ENCODE measurements at regions not wholly inside any gene's neighbourhood (a gene's known extent, or its start where the extent isn't known, plus 50 kb on each side); places are given as distances from the start of the nearest gene placed in this dataset.

DNA sequence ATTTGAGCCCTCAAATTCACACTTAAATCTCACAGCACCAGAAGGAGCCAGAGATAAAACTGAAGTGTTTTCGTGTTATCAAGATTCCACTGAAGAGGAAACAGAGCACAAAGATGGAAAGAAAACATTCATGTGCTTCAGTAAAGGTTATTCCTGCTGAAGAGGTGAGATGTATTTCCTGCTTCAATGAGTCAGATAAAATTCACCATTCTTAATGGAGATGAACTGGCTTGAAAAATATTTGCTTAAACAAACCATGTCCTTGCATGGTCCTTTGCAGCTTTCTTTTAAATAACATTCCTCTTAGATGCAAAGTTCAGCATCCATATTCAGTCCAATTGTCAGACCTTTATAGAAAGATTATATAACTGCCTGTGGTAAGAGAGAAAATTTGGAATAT, 294.2 kb downstream of the IPMK start:
- Mint-ChIP-seq H3K4me3 (no peak overlapping the region), H3K9me3 (no peaks in the 10 kb centered on the region), H3K27ac (no peak overlapping the region), H3K27me3 (ENCODE audit: low read depth) (no peaks in the 10 kb centered on the region), H3K36me3 (ENCODE audit: low read depth) (no peaks in the 10 kb centered on the region), H3K4me1 (ENCODE audit: low read depth) (peaks cover 2% of the 10 kb centered on the region)

DNA sequence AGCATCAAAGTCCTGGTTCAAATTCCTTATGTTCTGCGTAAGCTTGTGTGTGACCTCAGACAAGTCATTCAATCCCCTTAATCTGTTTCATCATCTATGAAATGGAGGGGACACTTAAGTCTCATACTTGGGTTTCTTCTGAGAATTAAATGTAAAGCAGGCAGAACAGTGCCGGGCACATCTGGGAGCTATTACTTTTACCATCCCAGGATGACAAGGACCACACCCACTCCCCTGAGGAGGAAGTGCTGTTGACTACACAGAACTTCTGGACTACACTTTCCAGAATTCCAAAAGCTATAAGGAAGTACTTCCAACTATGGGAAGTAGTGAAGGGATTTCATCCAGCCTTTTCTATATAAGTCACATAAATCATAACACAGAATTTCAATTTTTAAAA, 294.9 kb downstream of the IPMK start:
- Mint-ChIP-seq H3K36me3 (ENCODE audit: low read depth) (no peaks in the 10 kb centered on the region), H3K27me3 (ENCODE audit: low read depth) (no peaks in the 10 kb centered on the region), H3K9me3 (no peaks in the 10 kb centered on the region), H3K4me3 (no peak overlapping the region), H3K4me1 (ENCODE audit: low read depth) (peaks cover 2% of the 10 kb centered on the region), H3K27ac (no peak overlapping the region)

DNA sequence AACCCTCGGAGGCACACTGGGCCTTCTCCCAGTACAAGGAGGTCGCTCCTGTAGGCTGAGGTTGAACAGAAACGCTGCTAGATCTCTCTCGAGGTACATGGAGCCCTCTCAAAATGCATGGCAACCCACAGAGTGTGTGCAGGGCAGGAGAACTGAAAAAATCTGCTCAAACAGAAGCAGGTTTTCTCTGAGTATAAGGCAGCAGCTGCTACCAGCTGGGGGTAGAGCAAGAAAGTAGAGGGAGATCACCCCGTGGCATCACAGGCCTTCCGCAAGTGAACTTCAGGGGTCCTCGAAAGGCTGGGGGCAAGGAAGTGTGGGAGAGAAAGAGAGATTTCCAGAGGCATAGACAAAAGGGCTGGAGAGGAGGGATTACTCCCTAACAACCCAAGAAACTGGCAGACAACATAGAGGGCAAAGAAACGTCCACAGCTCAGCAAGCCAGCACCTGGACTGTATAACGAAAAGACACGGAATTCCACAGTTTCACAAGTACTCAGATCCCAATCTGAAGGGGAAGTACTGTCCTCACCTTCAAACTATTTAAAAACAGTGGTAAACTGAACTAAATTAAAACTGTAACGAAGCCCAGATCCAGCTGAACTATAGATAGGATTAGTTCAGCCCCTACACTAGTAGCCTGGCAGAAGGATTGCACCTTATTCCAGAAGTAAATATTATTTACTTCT, 299.2 kb downstream of the IPMK start:
- peaks cover 2% of the 10 kb centered on the region for H3K4me1 Mint-ChIP-seq (ENCODE audit: low read depth)
- H3K36me3 Mint-ChIP-seq (ENCODE audit: low read depth): no peaks in the 10 kb centered on the region
- no peak overlapping the region for H3K4me3 Mint-ChIP-seq
- H3K27me3 Mint-ChIP-seq (ENCODE audit: low read depth): no peaks in the 10 kb centered on the region
- no peak overlapping the region for H3K27ac Mint-ChIP-seq
- H3K9me3 Mint-ChIP-seq: no peaks in the 10 kb centered on the region

DNA sequence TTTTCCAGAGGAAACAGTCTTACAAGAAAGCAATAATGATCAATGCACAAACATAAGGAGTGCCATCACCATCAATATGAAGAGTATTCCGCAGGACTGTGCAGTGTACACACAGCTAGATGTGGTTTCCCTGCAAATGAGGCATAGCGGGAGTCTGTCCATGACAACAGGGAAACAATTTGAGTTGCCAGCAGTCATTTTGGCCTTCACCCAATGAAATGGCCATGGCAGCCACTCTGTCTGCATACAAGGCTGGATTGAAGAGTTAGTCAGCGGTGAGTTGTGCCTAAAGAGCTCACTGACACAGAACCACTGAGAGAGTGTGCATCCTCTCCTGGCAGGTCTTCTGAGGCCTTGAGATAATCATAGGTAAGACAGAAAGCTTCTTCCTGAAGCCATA, 303.3 kb downstream of the IPMK start:
- H3K9me3 Mint-ChIP-seq: no peaks in the 10 kb centered on the region
- H3K4me3 Mint-ChIP-seq: no peak overlapping the region
- H3K36me3 Mint-ChIP-seq (ENCODE audit: low read depth): no peaks in the 10 kb centered on the region
- H3K27me3 Mint-ChIP-seq (ENCODE audit: low read depth): no peaks in the 10 kb centered on the region
- H3K4me1 Mint-ChIP-seq (ENCODE audit: low read depth): no peaks in the 10 kb centered on the region
- no peak overlapping the region for H3K27ac Mint-ChIP-seq

DNA sequence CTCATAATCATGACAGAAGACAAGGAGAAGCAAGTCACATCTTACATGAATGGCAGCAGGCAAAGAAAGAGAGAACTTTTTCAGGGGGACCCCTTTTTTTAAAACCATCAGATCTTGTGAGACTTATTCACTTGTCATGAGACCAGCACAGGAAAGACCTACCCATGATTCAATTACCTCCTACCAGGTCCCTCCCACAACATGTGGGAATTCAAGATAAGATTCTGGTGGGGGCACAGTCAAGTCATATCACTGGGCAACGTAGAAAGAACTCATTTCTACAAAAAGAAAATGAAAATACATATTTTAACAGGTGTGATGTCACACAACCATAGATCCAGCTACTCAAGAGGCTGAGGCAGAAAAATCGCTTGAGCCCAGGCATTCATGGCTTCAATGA, 304.1 kb downstream of the IPMK start:
- H3K27me3 Mint-ChIP-seq (ENCODE audit: low read depth): no peaks in the 10 kb centered on the region
- H3K9me3 Mint-ChIP-seq: no peaks in the 10 kb centered on the region
- H3K4me1 Mint-ChIP-seq (ENCODE audit: low read depth): no peaks in the 10 kb centered on the region
- H3K36me3 Mint-ChIP-seq (ENCODE audit: low read depth): no peaks in the 10 kb centered on the region
- H3K27ac Mint-ChIP-seq: no peak overlapping the region
- H3K4me3 Mint-ChIP-seq: no peak overlapping the region

DNA sequence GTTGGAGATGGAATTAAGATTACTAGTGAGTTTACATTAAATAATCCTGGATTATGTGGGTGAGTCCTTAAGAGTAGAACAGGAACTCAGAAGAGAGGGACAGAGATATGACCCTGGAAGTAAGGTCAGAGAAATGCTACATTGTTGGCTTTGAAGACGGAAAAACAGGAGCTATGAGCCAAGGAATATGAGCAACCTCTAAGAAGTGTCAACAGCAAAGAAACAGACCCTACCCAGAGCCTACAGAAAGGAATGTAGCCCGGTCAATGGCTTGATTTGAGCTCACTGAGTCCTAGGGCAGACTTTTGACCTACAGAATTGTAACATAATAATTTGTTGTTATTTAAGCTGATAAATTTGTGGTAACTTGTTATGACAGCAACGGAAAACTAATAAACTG, 304.9 kb downstream of the IPMK start:
- Mint-ChIP-seq H3K27ac (no peak overlapping the region), H3K27me3 (ENCODE audit: low read depth) (no peaks in the 10 kb centered on the region), H3K4me1 (ENCODE audit: low read depth) (no peaks in the 10 kb centered on the region), H3K4me3 (no peak overlapping the region), H3K9me3 (no peaks in the 10 kb centered on the region), H3K36me3 (ENCODE audit: low read depth) (no peaks in the 10 kb centered on the region)

DNA sequence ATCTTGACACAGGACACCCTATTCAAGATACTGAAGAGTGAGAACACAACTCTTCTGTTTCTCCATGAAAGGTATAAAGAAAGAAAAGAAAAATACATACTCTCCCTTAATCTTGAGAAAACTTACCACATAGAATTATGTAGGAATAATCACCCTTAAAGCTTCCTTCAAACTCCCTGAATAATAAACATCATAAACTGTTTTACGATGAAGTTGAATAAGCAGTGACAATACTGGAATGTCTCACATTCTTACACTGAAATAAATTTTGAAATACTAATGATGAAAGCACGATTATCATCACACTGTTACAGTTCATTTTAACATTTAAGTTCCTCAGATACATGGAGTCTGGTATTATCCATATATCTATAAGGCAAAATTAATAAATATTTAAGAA, 306.2 kb downstream of the IPMK start:
- no peaks in the 10 kb centered on the region for H3K36me3 Mint-ChIP-seq (ENCODE audit: low read depth)
- H3K4me3 Mint-ChIP-seq: no peak overlapping the region
- no peaks in the 10 kb centered on the region for H3K4me1 Mint-ChIP-seq (ENCODE audit: low read depth)
- H3K27ac Mint-ChIP-seq: no peak overlapping the region
- H3K27me3 Mint-ChIP-seq (ENCODE audit: low read depth): no peaks in the 10 kb centered on the region
- H3K9me3 Mint-ChIP-seq: no peaks in the 10 kb centered on the region

DNA sequence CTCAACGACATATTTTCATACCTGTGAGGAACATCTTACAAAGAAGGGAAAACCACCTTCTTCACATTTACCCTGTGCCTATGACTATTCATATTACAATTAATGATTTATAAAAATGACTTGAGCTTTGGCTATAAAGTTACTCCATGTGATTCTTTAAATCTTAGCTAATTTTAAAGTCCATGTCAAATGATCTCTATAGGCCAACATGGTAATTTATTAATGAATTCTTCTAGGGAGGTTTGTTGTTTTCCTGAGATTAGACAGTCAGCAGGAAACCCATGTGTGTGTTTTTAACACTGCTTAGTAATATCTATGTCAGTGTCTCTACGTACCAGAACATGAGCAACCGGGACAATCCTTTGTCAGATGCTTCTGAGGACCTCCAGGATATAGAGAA, 307.3 kb downstream of the IPMK start:
- no peak overlapping the region for H3K4me3 Mint-ChIP-seq
- H3K27ac Mint-ChIP-seq: no peak overlapping the region
- H3K27me3 Mint-ChIP-seq (ENCODE audit: low read depth): no peaks in the 10 kb centered on the region
- H3K4me1 Mint-ChIP-seq (ENCODE audit: low read depth): no peaks in the 10 kb centered on the region
- no peaks in the 10 kb centered on the region for H3K9me3 Mint-ChIP-seq
- H3K36me3 Mint-ChIP-seq (ENCODE audit: low read depth): no peaks in the 10 kb centered on the region

DNA sequence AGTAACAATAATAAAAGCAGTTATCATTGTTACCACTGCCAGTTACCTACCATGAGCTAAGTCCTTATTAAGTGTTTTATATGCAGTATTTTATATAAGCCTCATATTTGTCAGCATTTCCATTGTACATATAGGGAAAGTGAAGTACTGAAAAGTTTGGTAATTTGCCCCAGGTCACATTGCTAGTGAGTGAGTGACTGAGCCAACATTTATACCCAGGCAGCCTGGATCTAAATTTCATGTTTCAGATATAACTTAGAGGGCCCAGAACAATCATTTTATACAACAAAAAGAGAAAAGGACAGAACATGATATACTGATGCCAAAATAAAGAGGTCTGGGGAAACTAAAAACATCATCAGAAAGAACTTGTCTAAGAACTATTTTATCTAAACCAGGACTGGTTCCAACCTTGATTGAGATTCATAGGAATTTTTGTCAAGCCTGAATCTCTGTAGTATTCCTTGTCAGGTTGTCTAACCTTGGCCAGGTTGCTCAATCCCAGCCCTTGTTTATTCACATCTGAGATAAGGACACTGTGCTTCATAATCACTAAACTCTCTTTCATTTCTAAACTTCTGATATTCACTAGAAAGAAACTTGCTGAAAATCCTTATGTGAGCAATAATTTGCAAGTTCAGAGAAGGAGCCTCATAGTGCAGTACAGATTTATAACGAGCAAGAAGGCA, 308.2 kb downstream of the IPMK start:
- H3K27ac Mint-ChIP-seq: no peak overlapping the region
- no peaks in the 10 kb centered on the region for H3K9me3 Mint-ChIP-seq
- H3K27me3 Mint-ChIP-seq (ENCODE audit: low read depth): no peaks in the 10 kb centered on the region
- H3K36me3 Mint-ChIP-seq (ENCODE audit: low read depth): no peaks in the 10 kb centered on the region
- H3K4me3 Mint-ChIP-seq: no peak overlapping the region
- H3K4me1 Mint-ChIP-seq (ENCODE audit: low read depth): no peaks in the 10 kb centered on the region

DNA sequence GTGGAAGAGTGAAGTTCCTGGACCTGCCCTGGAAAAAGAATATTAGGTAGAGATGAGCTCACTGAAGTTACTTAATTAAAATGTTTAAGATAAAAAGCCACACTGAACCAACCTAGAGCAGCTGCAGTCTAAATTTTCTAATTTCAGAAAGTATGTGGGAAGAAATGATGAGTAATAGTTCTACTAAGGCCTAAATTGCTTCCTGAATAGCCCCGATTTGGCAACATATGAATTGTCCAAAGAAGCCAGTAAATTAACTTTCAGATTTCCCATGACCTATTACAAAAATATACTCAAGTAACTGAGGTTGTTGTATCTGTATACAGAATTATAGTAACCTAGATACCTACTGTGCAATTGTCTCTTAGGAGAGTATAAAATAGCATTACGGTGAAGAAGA, 312.6 kb downstream of the IPMK start:
- no peaks in the 10 kb centered on the region for H3K27me3 Mint-ChIP-seq (ENCODE audit: low read depth)
- H3K9me3 Mint-ChIP-seq: no peaks in the 10 kb centered on the region
- no peak overlapping the region for H3K27ac Mint-ChIP-seq
- no peaks in the 10 kb centered on the region for H3K4me1 Mint-ChIP-seq (ENCODE audit: low read depth)
- no peak overlapping the region for H3K4me3 Mint-ChIP-seq
- H3K36me3 Mint-ChIP-seq (ENCODE audit: low read depth): no peaks in the 10 kb centered on the region

DNA sequence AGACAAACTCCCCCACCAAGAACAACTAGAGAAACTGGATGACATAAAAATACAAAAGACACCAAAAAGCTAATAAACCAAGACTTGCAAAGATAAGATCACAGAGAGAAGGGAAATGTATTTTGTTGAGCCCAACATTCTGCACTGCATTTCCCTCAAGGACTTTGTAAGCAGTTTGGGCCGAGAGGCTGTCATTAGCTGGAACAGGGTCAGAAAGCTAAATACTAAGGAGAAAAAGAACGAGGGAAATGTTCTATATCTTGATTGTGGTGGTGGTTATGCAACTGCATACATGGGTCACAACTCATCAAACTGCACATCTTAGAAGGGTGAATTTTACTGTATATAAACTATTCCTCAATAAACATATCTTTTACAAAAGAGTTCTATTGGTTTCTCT, 315.0 kb downstream of the IPMK start:
- Mint-ChIP-seq H3K27ac (no peak overlapping the region), H3K4me1 (ENCODE audit: low read depth) (no peaks in the 10 kb centered on the region), H3K36me3 (ENCODE audit: low read depth) (no peaks in the 10 kb centered on the region), H3K9me3 (no peaks in the 10 kb centered on the region), H3K27me3 (ENCODE audit: low read depth) (no peaks in the 10 kb centered on the region), H3K4me3 (no peak overlapping the region)

DNA sequence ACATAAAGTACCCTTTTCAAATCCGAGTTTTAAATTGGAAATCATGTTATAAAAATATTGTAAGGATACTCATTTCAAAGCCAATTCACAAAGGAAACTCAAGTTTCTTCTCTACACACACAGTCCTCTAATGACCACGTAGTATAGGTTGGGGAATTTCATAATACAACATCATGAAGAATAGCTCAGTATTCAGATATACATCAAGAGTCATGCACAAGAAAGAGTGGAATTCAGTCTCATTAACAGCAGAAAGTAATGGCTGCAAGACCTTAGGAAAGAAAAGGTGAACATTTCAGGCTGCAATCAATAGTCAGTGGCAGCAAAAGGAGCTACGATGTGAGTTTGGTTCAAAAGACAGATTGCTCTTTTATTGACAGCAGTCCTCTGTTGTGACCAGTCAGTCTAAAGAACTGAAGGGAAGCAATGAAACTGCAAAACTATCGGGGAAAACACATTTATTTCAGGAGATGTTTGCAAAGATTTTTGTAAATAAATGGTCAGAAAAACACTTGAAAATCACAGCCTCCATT, 317.2 kb downstream of the IPMK start:
- Mint-ChIP-seq H3K27ac (no peak overlapping the region), H3K9me3 (no peaks in the 10 kb centered on the region), H3K36me3 (ENCODE audit: low read depth) (no peaks in the 10 kb centered on the region), H3K27me3 (ENCODE audit: low read depth) (no peaks in the 10 kb centered on the region), H3K4me3 (no peak overlapping the region), H3K4me1 (ENCODE audit: low read depth) (no peaks in the 10 kb centered on the region)

DNA sequence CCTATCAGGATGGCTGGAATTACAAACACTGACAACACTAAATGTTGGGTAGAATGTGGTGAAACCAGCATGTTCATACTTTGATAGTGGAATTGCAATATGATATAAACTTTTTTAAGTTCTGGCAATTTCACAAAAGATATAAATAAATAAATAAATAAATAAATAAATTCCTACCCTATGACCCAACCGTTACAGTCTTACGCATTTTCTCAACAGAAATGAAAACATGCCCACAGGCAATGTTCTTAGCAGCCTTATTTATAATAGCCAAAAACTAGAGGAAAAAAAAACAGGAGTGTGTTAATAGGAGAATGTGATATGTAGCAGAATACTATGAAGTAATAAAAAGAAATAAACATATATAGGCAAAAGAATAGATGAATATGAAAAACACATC, 318.9 kb downstream of the IPMK start:
- no peaks in the 10 kb centered on the region for H3K4me1 Mint-ChIP-seq (ENCODE audit: low read depth)
- no peaks in the 10 kb centered on the region for H3K9me3 Mint-ChIP-seq
- H3K4me3 Mint-ChIP-seq: no peak overlapping the region
- H3K36me3 Mint-ChIP-seq (ENCODE audit: low read depth): no peaks in the 10 kb centered on the region
- H3K27me3 Mint-ChIP-seq (ENCODE audit: low read depth): no peaks in the 10 kb centered on the region
- H3K27ac Mint-ChIP-seq: no peak overlapping the region

DNA sequence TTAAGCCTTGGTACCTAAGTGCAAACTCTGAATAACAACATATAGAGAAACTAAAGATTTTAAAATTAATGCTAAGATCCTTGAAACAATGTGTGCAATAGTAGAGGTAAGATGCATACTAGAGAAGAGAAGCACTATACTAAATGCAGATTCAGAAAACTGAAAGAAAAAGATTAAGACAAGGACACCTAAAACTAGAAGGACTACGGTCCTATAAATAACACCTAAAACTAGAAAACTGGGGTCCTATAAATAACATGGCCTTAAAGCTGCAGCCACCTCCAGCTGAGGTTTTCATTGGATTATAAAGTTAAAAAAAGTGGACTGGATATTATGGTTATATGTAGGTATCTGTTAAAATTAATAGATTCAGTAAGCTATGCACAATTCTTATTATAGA, 320.9 kb downstream of the IPMK start:
- H3K27ac Mint-ChIP-seq: no peak overlapping the region
- no peaks in the 10 kb centered on the region for H3K4me1 Mint-ChIP-seq (ENCODE audit: low read depth)
- no peak overlapping the region for H3K4me3 Mint-ChIP-seq
- no peaks in the 10 kb centered on the region for H3K36me3 Mint-ChIP-seq (ENCODE audit: low read depth)
- H3K9me3 Mint-ChIP-seq: no peaks in the 10 kb centered on the region
- no peaks in the 10 kb centered on the region for H3K27me3 Mint-ChIP-seq (ENCODE audit: low read depth)

DNA sequence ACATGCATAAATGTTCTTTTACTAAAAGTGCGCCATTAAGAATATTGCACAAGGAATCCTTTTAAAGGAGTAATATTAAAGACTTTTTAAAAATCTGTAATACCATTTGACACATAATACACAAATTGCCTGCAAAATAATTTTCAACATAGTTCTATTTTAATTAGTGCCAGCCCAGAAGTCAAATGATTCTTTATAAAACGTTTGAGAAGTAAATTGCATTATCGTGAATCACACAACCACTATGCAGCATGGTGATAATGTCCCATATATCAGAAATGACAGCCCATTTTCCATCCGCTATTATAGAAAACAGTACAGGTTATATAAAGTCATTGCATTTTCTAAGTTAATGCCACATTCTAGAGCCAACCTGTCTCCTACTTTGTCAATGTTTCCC, 324.0 kb downstream of the IPMK start:
- no peaks in the 10 kb centered on the region for H3K36me3 Mint-ChIP-seq (ENCODE audit: low read depth)
- no peaks in the 10 kb centered on the region for H3K4me1 Mint-ChIP-seq (ENCODE audit: low read depth)

More for the DNA sequence above, 324.0 kb downstream of the IPMK start:
- Mint-ChIP-seq H3K4me3 (no peak overlapping the region), H3K9me3 (no peaks in the 10 kb centered on the region), H3K27me3 (ENCODE audit: low read depth) (no peaks in the 10 kb centered on the region), H3K27ac (no peak overlapping the region)

Measured in T-helper 1 cell treated with Interleukin-12 subunit alpha and Interleukin-12 subunit beta and Interleukin-4 antibody, amounts not matched to agents 30 μg/mL and 1 μg/mL, for 36 hours (primary cell).